GM10266 (cell line): ENCODE measurements at regions not wholly inside any gene's neighbourhood (a gene's known extent, or its start where the extent isn't known, plus 50 kb on each side); places are given as distances from the start of the nearest gene placed in this dataset.

Experiments used
- DNase-seq: peaks from one replicate; pipeline ENCODE4 v3.0.0; 2012; ENCODE audit errors: extremely low spot score
- TF ChIP-seq, protein P1 (sequence below): IDR thresholded peaks from 2 replicates; pipeline ENCODE4 v1.5.1; 2012; ENCODE audit warnings: mild to moderate bottlenecking, low read depth; ENCODE audit not compliant: control insufficient read depth, insufficient read depth; ENCODE audit errors: missing control alignments

DNA sequence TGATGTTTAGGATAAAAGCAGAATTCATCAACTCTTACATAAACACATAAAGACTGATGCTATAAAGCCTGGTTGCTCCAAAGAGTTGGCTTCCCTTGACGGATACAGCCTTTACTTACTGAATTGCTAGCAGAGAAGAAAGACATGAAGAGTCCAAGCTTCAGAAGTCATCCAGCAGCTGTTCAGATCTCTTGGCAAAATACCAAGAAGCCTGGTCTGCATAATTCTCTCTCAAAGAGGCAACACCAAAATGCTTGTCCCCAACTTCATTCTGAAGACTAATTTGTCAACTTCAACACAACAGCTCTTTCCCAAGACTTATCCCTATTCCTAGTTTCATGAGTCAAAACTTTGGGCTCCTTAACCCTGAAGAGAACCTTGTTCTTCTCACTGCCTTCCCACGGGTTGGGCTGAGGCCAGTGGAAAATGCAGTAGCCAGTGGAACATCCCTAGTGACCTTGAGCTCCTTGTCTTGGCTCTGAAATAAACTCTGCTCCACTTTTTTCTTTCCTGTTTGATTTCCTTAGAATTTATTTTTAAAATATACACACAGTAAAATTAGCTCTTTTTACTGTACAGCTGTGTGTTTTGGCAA is 119.2 kb upstream of the THBS1 start:
- no peak for DNase-seq
- TF ChIP-seq, protein P1, sequence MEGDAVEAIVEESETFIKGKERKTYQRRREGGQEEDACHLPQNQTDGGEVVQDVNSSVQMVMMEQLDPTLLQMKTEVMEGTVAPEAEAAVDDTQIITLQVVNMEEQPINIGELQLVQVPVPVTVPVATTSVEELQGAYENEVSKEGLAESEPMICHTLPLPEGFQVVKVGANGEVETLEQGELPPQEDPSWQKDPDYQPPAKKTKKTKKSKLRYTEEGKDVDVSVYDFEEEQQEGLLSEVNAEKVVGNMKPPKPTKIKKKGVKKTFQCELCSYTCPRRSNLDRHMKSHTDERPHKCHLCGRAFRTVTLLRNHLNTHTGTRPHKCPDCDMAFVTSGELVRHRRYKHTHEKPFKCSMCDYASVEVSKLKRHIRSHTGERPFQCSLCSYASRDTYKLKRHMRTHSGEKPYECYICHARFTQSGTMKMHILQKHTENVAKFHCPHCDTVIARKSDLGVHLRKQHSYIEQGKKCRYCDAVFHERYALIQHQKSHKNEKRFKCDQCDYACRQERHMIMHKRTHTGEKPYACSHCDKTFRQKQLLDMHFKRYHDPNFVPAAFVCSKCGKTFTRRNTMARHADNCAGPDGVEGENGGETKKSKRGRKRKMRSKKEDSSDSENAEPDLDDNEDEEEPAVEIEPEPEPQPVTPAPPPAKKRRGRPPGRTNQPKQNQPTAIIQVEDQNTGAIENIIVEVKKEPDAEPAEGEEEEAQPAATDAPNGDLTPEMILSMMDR: no peak

DNA sequence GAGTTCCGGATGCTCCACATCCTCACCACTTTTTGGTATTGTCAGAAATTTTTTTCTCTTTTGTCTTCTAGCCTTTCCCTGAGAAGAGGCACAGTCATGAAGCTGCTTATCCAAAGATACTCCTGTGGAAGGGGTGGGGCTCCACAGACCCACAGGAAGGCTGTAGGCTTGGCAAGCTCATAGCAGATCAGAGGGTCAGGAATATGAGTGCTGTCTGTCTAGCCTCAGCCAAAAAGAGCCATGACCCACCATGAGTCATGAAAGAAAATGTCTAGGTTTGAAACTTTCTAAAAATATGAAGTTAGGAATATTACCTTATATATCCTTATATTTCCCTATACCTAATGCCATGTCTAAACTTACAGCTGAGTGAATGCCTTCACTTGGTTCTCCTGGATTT is 118.2 kb upstream of the THBS1 start:
- TF ChIP-seq, protein P1: no peak
- DNase-seq: no peak

DNA sequence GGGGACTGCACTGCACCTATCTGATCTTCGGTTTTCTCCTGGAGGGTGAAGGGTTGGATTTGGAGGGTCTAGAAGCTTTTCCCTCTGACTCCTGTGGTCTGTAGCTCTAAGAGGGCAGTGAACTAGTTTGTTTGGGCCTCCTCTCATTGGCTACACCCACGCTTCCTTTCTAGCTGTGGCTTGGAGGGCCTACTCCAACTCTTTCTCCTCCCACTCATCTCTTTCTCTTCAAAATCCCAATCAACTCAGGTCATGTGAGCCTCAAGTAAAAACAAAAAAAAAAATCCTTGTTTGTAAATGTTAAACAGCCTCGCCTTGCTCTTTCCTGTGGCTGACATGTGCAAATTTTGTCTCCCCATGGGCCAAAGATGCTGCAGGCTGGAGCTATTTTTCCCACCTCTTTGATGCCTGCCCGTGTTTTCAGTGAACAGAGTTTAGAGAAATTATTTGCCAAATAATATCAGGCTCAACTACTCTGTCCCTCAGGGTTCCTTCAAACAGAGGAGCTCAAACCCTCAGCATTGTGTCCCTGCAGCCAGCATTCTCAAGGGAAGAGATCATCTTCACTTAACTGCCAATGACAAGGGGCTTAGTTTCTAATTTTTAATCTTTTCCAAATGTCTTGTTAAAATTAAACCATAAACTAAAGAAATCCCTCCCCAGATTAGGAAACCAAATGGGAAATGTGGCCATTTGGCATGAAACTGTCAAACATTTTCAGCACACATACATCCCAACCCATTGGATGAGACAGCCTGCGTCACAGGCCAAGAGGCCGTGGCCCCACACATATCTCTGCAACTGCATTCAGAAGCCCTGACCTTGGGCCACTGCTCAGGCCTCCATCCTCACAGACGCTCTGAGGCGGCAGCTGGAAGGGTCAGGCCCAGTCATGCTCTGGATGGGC is 114.8 kb upstream of the THBS1 start:
- TF ChIP-seq, protein P1: no peak
- DNase-seq: no peak

DNA sequence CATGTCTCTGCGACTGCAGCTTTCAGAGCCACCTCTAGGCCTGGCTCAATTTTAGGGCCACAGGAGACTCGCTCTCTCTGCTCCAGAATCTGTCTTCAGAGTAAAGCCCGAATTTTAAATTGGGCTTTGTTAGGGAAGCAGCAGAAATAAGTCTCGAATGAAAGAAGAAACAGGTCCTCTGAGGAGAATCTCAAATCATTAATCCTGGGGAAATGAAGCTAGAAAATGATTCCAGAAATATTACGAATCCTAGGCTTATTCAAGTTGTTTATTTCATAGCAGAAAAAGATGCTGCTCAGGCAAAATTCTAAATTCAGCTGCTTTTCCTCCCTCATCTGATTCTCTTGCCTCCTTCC is 114.2 kb upstream of the THBS1 start:
- no peak for DNase-seq
- TF ChIP-seq, protein P1: no peak

DNA sequence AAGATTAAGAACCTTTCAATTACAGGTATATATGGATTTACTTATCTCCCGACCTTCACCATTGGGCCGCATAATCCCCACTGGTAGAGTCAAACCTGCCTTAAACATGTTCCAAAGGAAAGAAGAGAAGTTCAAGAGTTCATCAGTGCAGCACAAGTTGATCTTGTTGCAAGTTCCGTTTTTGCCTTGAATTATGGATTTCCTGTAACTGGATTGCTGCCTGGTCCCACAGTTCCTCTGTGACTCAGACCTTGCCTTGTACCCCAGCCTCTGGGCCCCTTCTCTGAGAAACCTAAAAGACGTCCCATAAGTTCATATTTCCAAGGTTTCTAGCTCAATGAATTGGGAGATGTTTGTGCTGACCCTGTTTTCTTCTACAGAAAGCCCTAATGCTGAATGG is 112.5 kb upstream of the THBS1 start:
- no peak for DNase-seq
- TF ChIP-seq, protein P1: no peak

DNA sequence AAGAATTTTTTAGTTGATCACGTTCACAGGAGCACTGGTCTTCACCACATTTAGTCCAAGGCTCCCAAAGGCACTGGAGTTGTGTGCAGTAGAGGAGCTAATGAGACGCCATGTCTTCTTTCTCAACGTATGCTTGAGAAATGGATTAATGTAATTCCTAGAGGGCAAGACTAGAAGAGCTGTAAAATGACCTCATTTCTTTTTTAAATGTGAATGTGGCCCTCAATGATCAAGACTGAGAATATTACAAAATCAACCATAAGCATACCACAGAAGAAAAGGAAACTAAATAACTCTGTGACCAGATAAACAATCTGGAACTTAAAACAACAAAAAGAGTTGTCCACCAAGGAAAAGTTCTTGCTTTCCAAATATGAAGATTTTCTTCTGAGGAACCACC is 112.1 kb upstream of the THBS1 start:
- no peak for DNase-seq
- TF ChIP-seq, protein P1: no peak

DNA sequence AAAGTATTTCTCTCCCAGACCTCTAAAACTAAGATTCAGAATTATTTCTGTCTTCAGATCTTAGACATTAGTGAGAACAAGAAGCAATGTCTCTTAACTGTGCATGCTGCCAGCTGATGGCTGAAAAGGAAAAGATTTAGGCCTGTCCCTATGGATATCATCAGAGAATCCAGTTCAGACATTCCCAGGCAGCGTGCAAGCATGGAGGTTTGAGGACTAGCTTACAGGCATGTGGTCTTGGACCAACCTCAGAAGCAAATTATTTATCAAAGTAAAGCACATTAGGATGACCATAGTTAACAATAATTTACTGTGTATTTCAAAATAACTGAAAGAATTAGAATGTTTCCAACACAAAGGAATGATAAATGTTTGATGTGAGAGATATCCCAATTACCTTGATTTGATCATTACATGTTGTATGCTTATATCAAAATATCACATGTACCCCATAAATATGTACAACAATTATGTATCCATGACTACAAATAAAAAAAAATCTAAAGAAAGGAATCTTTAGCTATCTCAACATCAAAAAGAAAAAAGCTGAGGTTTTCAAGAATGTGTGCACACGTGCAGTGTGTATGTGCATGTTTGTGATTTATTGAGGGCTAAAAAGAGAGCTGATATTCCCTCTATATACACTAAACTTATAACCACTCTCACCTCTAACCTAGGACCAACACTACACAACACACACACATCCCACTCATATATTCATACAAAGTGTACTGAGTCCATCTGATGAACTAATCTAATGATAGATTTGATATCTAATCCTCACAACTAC is 108.9 kb upstream of the THBS1 start:
- TF ChIP-seq, protein P1: no peak
- no peak for DNase-seq
